ENCODE measurements at regions not wholly inside any gene's neighbourhood (a gene's known extent, or its start where the extent isn't known, plus 50 kb on each side); places are given as distances from the start of the nearest gene placed in this dataset.

DNA sequence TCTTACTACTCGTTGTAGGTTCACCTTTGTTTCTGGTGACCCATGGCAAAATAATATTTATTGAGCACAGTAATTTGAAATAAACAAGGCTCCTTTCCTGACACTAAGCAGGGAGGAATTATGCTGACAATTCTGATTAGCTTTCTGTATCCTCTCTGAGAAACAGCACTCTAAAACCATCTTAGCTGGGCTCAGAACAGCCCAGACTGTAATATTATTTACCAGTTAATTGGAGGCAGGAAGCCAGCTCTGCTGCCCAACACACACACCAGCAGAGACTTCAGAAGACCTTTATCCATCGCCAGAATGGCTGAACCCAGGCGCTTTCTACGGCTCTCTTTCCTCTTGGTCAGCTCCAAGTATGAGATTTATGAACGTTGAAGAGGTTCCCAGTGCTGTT is 77.6 kb upstream of the FMN2 start:
- H3K4me3 ChIP-seq (ENCODE audit: extremely low read depth in 1 of 4, insufficient read depth in 2 of 4, low read depth in 3 of 4, low read length in 4 of 4), result no peak overlapping the region
- no peak overlapping the region for H4K8ac ChIP-seq (ENCODE audit: extremely low read depth, insufficient read depth, low read length)
- H3K27me3 ChIP-seq (replicated peaks in 1 of 4; ENCODE audit: control insufficient read depth in 3 of 4, extremely low read depth in 1 of 4, insufficient read depth in 3 of 4, low read length in 3 of 4), result no peaks in the 10 kb centered on the region
- POLR2A ChIA-PET (ENCODE audit: partially characterized antibody), result interaction anchor here (0.6 kb wide), 1 partner anchor 125 kb away, joined by 4 read pairs; no protein-coding TSS in a partner anchor
- no peaks in the 10 kb centered on the region for H3K79me2 ChIP-seq (ENCODE audit: control insufficient read depth in 1 of 2, insufficient read depth in 2 of 2, low read length in 2 of 2)
- H3K9me3 ChIP-seq (ENCODE audit: insufficient read depth in 2 of 2, low read depth in 1 of 2, low read length in 1 of 2), result peaks cover 0 to 4% of the 10 kb centered on the region in 2 experiments; a peak in 1 of 4 replicates
- H3K27ac ChIP-seq (ENCODE audit: low read depth, low read length), result no peak overlapping the region
- H2AK5ac ChIP-seq (ENCODE audit: low read depth, low read length), result no peak overlapping the region
- no peak overlapping the region for H3K14ac ChIP-seq (ENCODE audit: insufficient read length)
- no peak overlapping the region for H3K4me2 ChIP-seq (ENCODE audit: insufficient read depth in 1 of 2, low read depth in 2 of 2, low read length in 2 of 2)
- H3K9ac ChIP-seq (replicated peaks in 1 of 4; ENCODE audit: extremely low read depth in 1 of 4, low read depth in 3 of 4, low read length in 3 of 4), result no peak overlapping the region; a peak in 1 of 7 replicates
- H2BK15ac ChIP-seq (ENCODE audit: low read length), result no peak overlapping the region
- H4K91ac ChIP-seq (replicated peaks; ENCODE audit: insufficient read length, low read length), result no peak overlapping the region
- H3K79me1 ChIP-seq (ENCODE audit: low read depth, low read length), result no peaks in the 10 kb centered on the region
- H2AFZ ChIP-seq (ENCODE audit: low read length), result no peak overlapping the region
- no peaks in the 10 kb centered on the region for H4K20me1 ChIP-seq (replicated peaks in 1 of 2; ENCODE audit: control insufficient read depth in 1 of 2, insufficient read depth in 2 of 2, low read length in 2 of 2)
- no peak overlapping the region for H3K23ac ChIP-seq (ENCODE audit: insufficient read length)
- 94% methylated on average over 5 of the region's 5 CpGs; no CpG with 5 or more reads in 1 of the 2 experiments for WGBS, 2 experiments (ENCODE audit: extremely low coverage in 1 of 2, insufficient coverage in 1 of 2, insufficient read length in 1 of 2, insufficient replicate concordance in 2 of 2, low coverage in 1 of 2, low lambda C conversion rate in 2 of 2, missing lambda C conversion rate in 1 of 2)
- no peak overlapping the region for H3K18ac ChIP-seq (ENCODE audit: extremely low read depth, low read length)
- no peak overlapping the region for H2BK120ac ChIP-seq (replicated peaks; ENCODE audit: low read depth, low read length)
- CTCF ChIA-PET (ENCODE audit: partially characterized antibody), result interaction anchor here (0.8 to 3.7 kb wide), 4 partner anchors 10 to 64 kb away, joined by 3 to 29 read pairs (median 6); no protein-coding TSS in a partner anchor
- no peak overlapping the region for H2BK5ac ChIP-seq (ENCODE audit: low read depth, low read length)
- no peak overlapping the region for H4K5ac ChIP-seq (ENCODE audit: insufficient read length, low read depth, low read length)
- no peak for DNase-seq (ENCODE audit: low read depth in 1 of 2, low spot score in 2 of 2)
- H3K4me1 ChIP-seq (replicated peaks in 1 of 4; ENCODE audit: control insufficient read depth in 3 of 4, insufficient read depth in 4 of 4, low read length in 3 of 4), result no peaks in the 10 kb centered on the region
- no peaks in the 10 kb centered on the region for H3K36me3 ChIP-seq (ENCODE audit: control insufficient read depth in 2 of 4, insufficient read depth in 4 of 4, low read length in 3 of 4)
- FAIRE-seq, result no peak
- H3K4ac ChIP-seq (replicated peaks; ENCODE audit: insufficient read length, low read depth, low read length), result no peak overlapping the region
- H3K23me2 ChIP-seq (ENCODE audit: low read depth, low read length), result no peaks in the 10 kb centered on the region
- H3K56ac ChIP-seq (replicated peaks; ENCODE audit: insufficient read length, low read depth, low read length), result no peak overlapping the region
- H2BK20ac ChIP-seq (ENCODE audit: low read length), result no peak overlapping the region
- H2BK12ac ChIP-seq (ENCODE audit: low read depth, low read length), result no peak overlapping the region
- TF ChIP-seq POLR2A (IDR thresholded peaks at IDR 0.05; ENCODE audit: control extremely low read depth in 1 of 2, low read depth in 2 of 2, low read length in 2 of 2), result no peak

Measured in H1 (cell line).